BJ (cell line): ENCODE measurements at regions not wholly inside any gene's neighbourhood (a gene's known extent, or its start where the extent isn't known, plus 50 kb on each side); places are given as distances from the start of the nearest gene placed in this dataset.

Experiments used
- CTCF ChIA-PET: fragments of 350-600 bp; formaldehyde crosslinking; extraction: SDS; loops from one replicate; lab custom pipeline; 2021; ENCODE audit warnings: antibody characterized with exemption, inconsistent platforms; lab: Yijun Ruan, JAX
- POLR2A ChIA-PET: fragments of 300-600 bp; sonication (Branson Sonifier 250); formaldehyde crosslinking; extraction: SDS; loops from one replicate; lab custom pipeline; 2021; ENCODE audit warnings: antibody characterized with exemption; lab: Charles Lee
- DNase-seq: peaks from one replicate; pipeline ENCODE4 v3.0.0-alpha.2; 2011; ENCODE audit warnings: low read depth
- H3K27me3 ChIP-seq: 2 replicates; pipeline ENCODE4 v1.6.0; 2011; ENCODE audit warnings: low read length; ENCODE audit not compliant: control insufficient read depth, insufficient read depth
- H3K36me3 ChIP-seq: 2 replicates; pipeline ENCODE4 v1.5.1; 2011; ENCODE audit warnings: low read length; ENCODE audit not compliant: control insufficient read depth, insufficient read depth
- H3K4me3 ChIP-seq: 2 replicates; pipeline ENCODE4 v1.5.1; 2011; ENCODE audit warnings: low read depth, mild to moderate bottlenecking, control low read depth, low read length
- TF ChIP-seq, protein P1 (sequence below): IDR thresholded peaks from 2 replicates; pipeline ENCODE4 v1.5.1; 2011; ENCODE audit warnings: low read depth, mild to moderate bottlenecking, control low read depth, inconsistent platforms, low read length, moderate library complexity; ENCODE audit not compliant: insufficient read depth

- no peak for DNase-seq
- CTCF ChIA-PET = no interaction called here
- TF ChIP-seq, protein P1, sequence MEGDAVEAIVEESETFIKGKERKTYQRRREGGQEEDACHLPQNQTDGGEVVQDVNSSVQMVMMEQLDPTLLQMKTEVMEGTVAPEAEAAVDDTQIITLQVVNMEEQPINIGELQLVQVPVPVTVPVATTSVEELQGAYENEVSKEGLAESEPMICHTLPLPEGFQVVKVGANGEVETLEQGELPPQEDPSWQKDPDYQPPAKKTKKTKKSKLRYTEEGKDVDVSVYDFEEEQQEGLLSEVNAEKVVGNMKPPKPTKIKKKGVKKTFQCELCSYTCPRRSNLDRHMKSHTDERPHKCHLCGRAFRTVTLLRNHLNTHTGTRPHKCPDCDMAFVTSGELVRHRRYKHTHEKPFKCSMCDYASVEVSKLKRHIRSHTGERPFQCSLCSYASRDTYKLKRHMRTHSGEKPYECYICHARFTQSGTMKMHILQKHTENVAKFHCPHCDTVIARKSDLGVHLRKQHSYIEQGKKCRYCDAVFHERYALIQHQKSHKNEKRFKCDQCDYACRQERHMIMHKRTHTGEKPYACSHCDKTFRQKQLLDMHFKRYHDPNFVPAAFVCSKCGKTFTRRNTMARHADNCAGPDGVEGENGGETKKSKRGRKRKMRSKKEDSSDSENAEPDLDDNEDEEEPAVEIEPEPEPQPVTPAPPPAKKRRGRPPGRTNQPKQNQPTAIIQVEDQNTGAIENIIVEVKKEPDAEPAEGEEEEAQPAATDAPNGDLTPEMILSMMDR = no peak
- H3K36me3 ChIP-seq = no peaks in the 10 kb centered on the region
- H3K4me3 ChIP-seq = no peak overlapping the region
- H3K27me3 ChIP-seq = no peaks in the 10 kb centered on the region
- POLR2A ChIA-PET = no interaction called here
Observed at GRCh38 chr2:102915128-102915527, 153.3 kb downstream of the TMEM182 start.

- DNase-seq = no peak
- H3K4me3 ChIP-seq = no peak overlapping the region
- CTCF ChIA-PET = no interaction called here
- POLR2A ChIA-PET = no interaction called here
- H3K36me3 ChIP-seq = no peaks in the 10 kb centered on the region
- TF ChIP-seq, protein P1 = no peak
- H3K27me3 ChIP-seq = no peaks in the 10 kb centered on the region
Observed at GRCh38 chr2:102922321-102922720, 160.5 kb downstream of the TMEM182 start.

- POLR2A ChIA-PET = no interaction called here
- CTCF ChIA-PET = no interaction called here
- DNase-seq = no peak
- TF ChIP-seq, protein P1 = no peak
- no peaks in the 10 kb centered on the region for H3K36me3 ChIP-seq
- H3K27me3 ChIP-seq = no peaks in the 10 kb centered on the region
- no peak overlapping the region for H3K4me3 ChIP-seq
Observed at GRCh38 chr2:102925003-102925402, 163.2 kb downstream of the TMEM182 start.

GRCh38 chr2:102927854-102928267, 166.0 kb downstream of the TMEM182 start:
- H3K27me3 ChIP-seq = no peaks in the 10 kb centered on the region
- no peak overlapping the region for H3K4me3 ChIP-seq
- POLR2A ChIA-PET = no interaction called here
- TF ChIP-seq, protein P1 = no peak
- CTCF ChIA-PET = no interaction called here
- no peaks in the 10 kb centered on the region for H3K36me3 ChIP-seq
- DNase-seq = no peak

GRCh38 chr2:102929721-102930120, 167.9 kb downstream of the TMEM182 start:
- POLR2A ChIA-PET = no interaction called here
- CTCF ChIA-PET = no interaction called here

More at GRCh38 chr2:102929721-102930120, 167.9 kb downstream of the TMEM182 start:
- DNase-seq = no peak
- TF ChIP-seq, protein P1 = no peak
- H3K27me3 ChIP-seq = no peaks in the 10 kb centered on the region
- H3K36me3 ChIP-seq = no peaks in the 10 kb centered on the region
- no peak overlapping the region for H3K4me3 ChIP-seq
